Activated CD4-positive, alpha-beta T cell treated with anti-CD3 and anti-CD28 coated beads for 48 hours (primary cell): ENCODE measurements at regions not wholly inside any gene's neighbourhood (a gene's known extent, or its start where the extent isn't known, plus 50 kb on each side); places are given as distances from the start of the nearest gene placed in this dataset.

ENCODE experiments used
- DNase-seq: peaks from one replicate; pipeline ENCODE4 v3.0.0-alpha.2; 2020

- DNase-seq = no peak
Observed at GRCh38 chr20:10771435-10772140, 97.8 kb upstream of the JAG1 start.

GRCh38 chr20:10774357-10774943 lies 100.7 kb upstream of the JAG1 start:
- DNase-seq = no peak

GRCh38 chr20:10777710-10778109 lies 103.9 kb upstream of the JAG1 start:
- no peak for DNase-seq

- no peak for DNase-seq
Observed at GRCh38 chr20:10779911-10780310, 106.1 kb upstream of the JAG1 start.

- no peak for DNase-seq
Observed at GRCh38 chr20:10780901-10781300, 107.1 kb upstream of the JAG1 start.

- no peak for DNase-seq
Observed at GRCh38 chr20:10781526-10781925, 107.7 kb upstream of the JAG1 start.

GRCh38 chr20:10783707-10784553 lies 110.1 kb upstream of the JAG1 start:
- DNase-seq = no peak

- no peak for DNase-seq
Observed at GRCh38 chr20:10784554-10785183, 110.9 kb upstream of the JAG1 start.

GRCh38 chr20:10786678-10787077 lies 112.9 kb upstream of the JAG1 start:
- no peak for DNase-seq

GRCh38 chr20:10788055-10788454 lies 114.3 kb upstream of the JAG1 start:
- no peak for DNase-seq

- DNase-seq = no peak
Observed at GRCh38 chr20:10788877-10789276, 115.1 kb upstream of the JAG1 start.

GRCh38 chr20:10789386-10789785 lies 115.6 kb upstream of the JAG1 start:
- DNase-seq = no peak

- DNase-seq = no peak
Observed at GRCh38 chr20:10790013-10790412, 116.2 kb upstream of the JAG1 start.

- no peak for DNase-seq
Observed at GRCh38 chr20:10792291-10792690, 118.5 kb upstream of the JAG1 start.

- DNase-seq = no peak
Observed at GRCh38 chr20:10793766-10794165, 120.0 kb upstream of the JAG1 start.

- no peak for DNase-seq
Observed at GRCh38 chr20:10794765-10795164, 121.0 kb upstream of the JAG1 start.

GRCh38 chr20:10795286-10796026 lies 121.7 kb upstream of the JAG1 start:
- DNase-seq = no peak

- DNase-seq = no peak
Observed at GRCh38 chr20:10798811-10799210, 125.0 kb upstream of the JAG1 start.

GRCh38 chr20:10799735-10800134 lies 125.9 kb upstream of the JAG1 start:
- no peak for DNase-seq

GRCh38 chr20:10800288-10800687 lies 126.5 kb upstream of the JAG1 start:
- DNase-seq = no peak

GRCh38 chr20:10802236-10802635 lies 128.4 kb upstream of the JAG1 start:
- no peak for DNase-seq

- DNase-seq = no peak
Observed at GRCh38 chr20:10805764-10806163, 132.0 kb upstream of the JAG1 start.

GRCh38 chr20:10806539-10806938 lies 132.7 kb upstream of the JAG1 start:
- no peak for DNase-seq
